SK-N-SH (cell line): ENCODE measurements at regions not wholly inside any gene's neighbourhood (a gene's known extent, or its start where the extent isn't known, plus 50 kb on each side); places are given as distances from the start of the nearest gene placed in this dataset.

Experiments used
- CTCF ChIA-PET: fragments of 300-600, 350-600 bp; formaldehyde crosslinking; extraction: SDS; loops from one replicate; lab custom pipeline; 2021; lab: Yijun Ruan, JAX
- POLR2A ChIA-PET: fragments of 350-600 bp; sonication (Branson Sonifier 250); formaldehyde crosslinking; extraction: SDS; loops from one replicate; lab custom pipeline; 2020; ENCODE audit warnings: antibody characterized with exemption, inconsistent platforms; lab: Yijun Ruan, JAX
- DNase-seq: peaks from one replicate; pipeline ENCODE4 v3.0.0; 2012
- H2AFZ ChIP-seq: fragments of 200-600 bp; sonication (generic); 2 replicates; pipeline ENCODE4 v1.8.1; 2016; ENCODE audit warnings: antibody characterized with exemption, mild to moderate bottlenecking, low read depth
- H3F3A ChIP-seq: fragments of 200-600 bp; sonication (generic); replicated peaks from 2 replicates; pipeline ENCODE3; 2016; ENCODE audit warnings: antibody characterized with exemption, mild to moderate bottlenecking; ENCODE audit not compliant: insufficient read depth
- H3K27ac ChIP-seq, 2 experiments: fragments of 200-500 bp in 1 of 2; fragments of 200-600 bp in 1 of 2; sonication (Bioruptor generic) in 1 of 2; sonication (generic), shearing (Covaris generic) in 1 of 2; 2 replicates each; pipeline versions ENCODE4 v1.5.1 to v1.6.1; 2014 to 2016; ENCODE audit warnings: low read depth in 2 of 2, inconsistent platforms in 1 of 2, low read length in 1 of 2, mild to moderate bottlenecking in 1 of 2, mixed read lengths in 1 of 2
- H3K27me3 ChIP-seq: fragments of 200-600 bp; sonication (generic), shearing (Covaris generic); 2 replicates; pipeline ENCODE4 v1.6.1; 2016; ENCODE audit warnings: mixed run types; ENCODE audit not compliant: insufficient read depth
- H3K36me3 ChIP-seq, 2 experiments: fragments of 200-500 bp in 1 of 2; fragments of 200-600 bp in 1 of 2; sonication (Bioruptor generic) in 1 of 2; sonication (generic) in 1 of 2; replicated peaks in 1 of 2; 2 replicates each; pipeline versions ENCODE3 to v1.5.1; 2014 to 2016; ENCODE audit warnings: low read length in 1 of 2, mild to moderate bottlenecking in 1 of 2; ENCODE audit not compliant: insufficient read depth in 2 of 2, control insufficient read depth in 1 of 2
- H3K4me1 ChIP-seq, 2 experiments: fragments of 200-500 bp in 1 of 2; fragments of 200-600 bp in 1 of 2; sonication (Bioruptor generic) in 1 of 2; sonication (generic), shearing (Covaris generic) in 1 of 2; 2 replicates each; pipeline versions ENCODE4 v1.5.1 to v1.6.1; 2014 to 2016; ENCODE audit warnings: low read depth in 1 of 2, low read length in 1 of 2, mixed run types in 1 of 2; ENCODE audit not compliant: insufficient read depth in 2 of 2, control insufficient read depth in 1 of 2
- H3K4me2 ChIP-seq: fragments of 200-600 bp; sonication (generic), shearing (Covaris generic); 2 replicates; pipeline ENCODE4 v1.6.1; 2017; ENCODE audit warnings: mixed run types
- H3K4me3 ChIP-seq, 2 experiments: fragments of 200-500 bp in 1 of 2; fragments of 200-600 bp in 1 of 2; sonication (Bioruptor generic) in 1 of 2; sonication (generic), shearing (Covaris generic) in 1 of 2; 2 replicates each; pipeline versions ENCODE4 v1.5.1 to v1.8.1; 2014 to 2016; ENCODE audit warnings: low read depth in 2 of 2, inconsistent platforms in 1 of 2, low read length in 1 of 2, mild to moderate bottlenecking in 1 of 2, mixed read lengths in 1 of 2, moderate library complexity in 1 of 2
- H3K79me2 ChIP-seq: fragments of 200-600 bp; sonication (generic); 2 replicates; pipeline ENCODE4 v1.8.1; 2017; ENCODE audit warnings: mild to moderate bottlenecking; ENCODE audit not compliant: insufficient read depth
- H3K9ac ChIP-seq: fragments of 200-600 bp; sonication (generic); 2 replicates; pipeline ENCODE4 v1.6.1; 2017; ENCODE audit warnings: mixed run types
- H3K9me2 ChIP-seq: fragments of 200-600 bp; sonication (generic); 2 replicates; pipeline ENCODE4 v1.6.1; 2017; ENCODE audit warnings: mixed run types
- H3K9me3 ChIP-seq: fragments of 200-600 bp; sonication (generic); 2 replicates; pipeline ENCODE4 v1.6.1; 2017; ENCODE audit warnings: mixed run types, mild to moderate bottlenecking, moderate library complexity
- H4K20me1 ChIP-seq: fragments of 200-600 bp; sonication (generic); 2 replicates; pipeline ENCODE4 v1.6.1; 2017; ENCODE audit warnings: mild to moderate bottlenecking, mixed run types; ENCODE audit not compliant: insufficient read depth
- CHD2 ChIP-seq: fragments of 150-350 bp; IDR thresholded peaks from 2 replicates; pipeline ENCODE4 v1.6.1; 2018; ENCODE audit warnings: low read length; ENCODE audit not compliant: partially characterized antibody
- ELF1 ChIP-seq: IDR thresholded peaks from 2 replicates; pipeline ENCODE4 v1.4.0; 2012
- FOXM1 ChIP-seq: IDR thresholded peaks from 2 replicates; pipeline ENCODE4 v1.4.0; 2012; ENCODE audit warnings: low read depth, mild to moderate bottlenecking
- GATA2 ChIP-seq: sonication (generic); formaldehyde crosslinking; IDR thresholded peaks from 2 replicates; pipeline ENCODE4 v1.5.0; 2020; ENCODE audit warnings: mild to moderate bottlenecking, missing genetic modification reagents
- MEF2A ChIP-seq: IDR thresholded peaks from 2 replicates; pipeline ENCODE4 v1.4.0; 2012; ENCODE audit warnings: low read depth, borderline replicate concordance
- MXI1 ChIP-seq: IDR thresholded peaks from 2 replicates; pipeline ENCODE4 v1.6.1; 2012; ENCODE audit warnings: mild to moderate bottlenecking, low read depth, low read length, improper control_type of control experiment
- NFIC ChIP-seq: IDR thresholded peaks from 2 replicates; pipeline ENCODE4 v1.4.0; 2012; ENCODE audit warnings: borderline replicate concordance
- NRF1 ChIP-seq: IDR thresholded peaks from 2 replicates; pipeline ENCODE4 v1.6.1; 2012; ENCODE audit warnings: low read depth, mild to moderate bottlenecking, low read length
- PBX3 ChIP-seq: IDR thresholded peaks from 2 replicates; pipeline ENCODE4; 2012
- RCOR1 ChIP-seq: fragments of 150-350 bp; IDR thresholded peaks from 2 replicates; pipeline ENCODE4 v1.6.1; 2017; ENCODE audit warnings: antibody characterized with exemption, low read length
- SMC3 ChIP-seq: IDR thresholded peaks from 2 replicates; pipeline ENCODE4 v1.6.1; 2012; ENCODE audit warnings: low read depth, low read length, improper control_type of control experiment
- TCF12 ChIP-seq: IDR thresholded peaks from 2 replicates; pipeline ENCODE4 v1.4.0; 2012
- TEAD4 ChIP-seq: IDR thresholded peaks from 2 replicates; pipeline ENCODE4 v1.4.0; 2012; ENCODE audit warnings: mild to moderate bottlenecking, borderline replicate concordance; ENCODE audit not compliant: insufficient read depth
- whole genome bisulfite sequencing: methylation state at CpG from one replicate; pipeline ENCODE4 v1.1.6; 2017; ENCODE audit warnings: low lambda C conversion rate; 5-methylcytosine and 5-hydroxymethylcytosine counted together
- TF ChIP-seq, protein P1 (sequence below): fragments of 200-600 bp; sonication (generic); IDR thresholded peaks from 2 replicates; pipeline ENCODE4 v1.6.1; 2017; ENCODE audit warnings: antibody characterized with exemption, mild to moderate bottlenecking, moderate library complexity
- TF ChIP-seq, protein P2 (sequence below): IDR thresholded peaks from 2 replicates; pipeline ENCODE4 v1.4.0; 2012; ENCODE audit warnings: low read depth
- TF ChIP-seq, protein P3 (sequence below): fragments of 150-350 bp; IDR thresholded peaks from 2 replicates; pipeline ENCODE4 v1.6.1; 2017; ENCODE audit warnings: antibody characterized with exemption, low read length, low read depth, borderline replicate concordance

DNA sequence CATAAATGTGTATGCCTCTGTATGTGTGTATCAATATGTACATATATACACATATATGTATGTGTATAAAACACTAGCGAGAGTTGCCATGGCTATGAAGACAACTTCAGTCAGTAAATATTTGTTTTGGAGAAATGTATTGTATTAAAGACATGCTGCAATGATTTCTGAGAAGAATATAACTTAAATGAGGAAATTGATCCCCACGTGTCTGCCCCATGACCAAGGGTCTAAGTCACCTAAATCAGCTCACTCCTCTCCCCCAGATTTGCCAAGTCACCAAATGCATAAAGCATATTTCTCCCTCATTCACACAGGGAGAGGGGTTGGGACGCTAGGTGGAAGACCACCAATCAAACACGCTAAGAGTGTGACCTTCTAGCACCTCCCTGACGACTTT lies 58.3 kb upstream of the LYST start:
- no peaks in the 10 kb centered on the region for H3K36me3 ChIP-seq
- H3K4me1 ChIP-seq, result peaks cover 19% of the 10 kb centered on the region in 2 experiments
- H3K79me2 ChIP-seq, result no peaks in the 10 kb centered on the region
- no peaks in the 10 kb centered on the region for H3K9me3 ChIP-seq
- H3K27me3 ChIP-seq, result no peaks in the 10 kb centered on the region
- no peaks in the 10 kb centered on the region for H3K9me2 ChIP-seq
- no peaks in the 10 kb centered on the region for H3F3A ChIP-seq
- no peak overlapping the region for H3K9ac ChIP-seq
- ChIA-PET POLR2A (no interaction called here), CTCF (interaction anchor here (1.0 to 1.4 kb wide), 3 partner anchors 9 to 59 kb away, joined by 3 to 6 read pairs (median 3); partner anchors contain the start of gene LYST)
- H3K4me2 ChIP-seq, result no peak overlapping the region
- no peak overlapping the region for H3K27ac ChIP-seq
- WGBS, result 89% methylated on average over 5 of the region's 5 CpGs
- H3K4me3 ChIP-seq, result no peak overlapping the region
- no peak overlapping the region for H2AFZ ChIP-seq
- H4K20me1 ChIP-seq, result no peaks in the 10 kb centered on the region
- TF ChIP-seq PBX3 (no peak), TCF12 (no peak), NRF1 (no peak), CHD2 (no peak), GATA2 (CRISPR knock-in tag) (no peak), FOXM1 (no peak), MXI1 (no peak), TEAD4 (no peak), NFIC (no peak), RCOR1 (no peak), SMC3 (no peak), MEF2A (no peak), ELF1 (no peak)
- TF ChIP-seq, protein P1, sequence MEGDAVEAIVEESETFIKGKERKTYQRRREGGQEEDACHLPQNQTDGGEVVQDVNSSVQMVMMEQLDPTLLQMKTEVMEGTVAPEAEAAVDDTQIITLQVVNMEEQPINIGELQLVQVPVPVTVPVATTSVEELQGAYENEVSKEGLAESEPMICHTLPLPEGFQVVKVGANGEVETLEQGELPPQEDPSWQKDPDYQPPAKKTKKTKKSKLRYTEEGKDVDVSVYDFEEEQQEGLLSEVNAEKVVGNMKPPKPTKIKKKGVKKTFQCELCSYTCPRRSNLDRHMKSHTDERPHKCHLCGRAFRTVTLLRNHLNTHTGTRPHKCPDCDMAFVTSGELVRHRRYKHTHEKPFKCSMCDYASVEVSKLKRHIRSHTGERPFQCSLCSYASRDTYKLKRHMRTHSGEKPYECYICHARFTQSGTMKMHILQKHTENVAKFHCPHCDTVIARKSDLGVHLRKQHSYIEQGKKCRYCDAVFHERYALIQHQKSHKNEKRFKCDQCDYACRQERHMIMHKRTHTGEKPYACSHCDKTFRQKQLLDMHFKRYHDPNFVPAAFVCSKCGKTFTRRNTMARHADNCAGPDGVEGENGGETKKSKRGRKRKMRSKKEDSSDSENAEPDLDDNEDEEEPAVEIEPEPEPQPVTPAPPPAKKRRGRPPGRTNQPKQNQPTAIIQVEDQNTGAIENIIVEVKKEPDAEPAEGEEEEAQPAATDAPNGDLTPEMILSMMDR, result no peak
- TF ChIP-seq, protein P2, sequence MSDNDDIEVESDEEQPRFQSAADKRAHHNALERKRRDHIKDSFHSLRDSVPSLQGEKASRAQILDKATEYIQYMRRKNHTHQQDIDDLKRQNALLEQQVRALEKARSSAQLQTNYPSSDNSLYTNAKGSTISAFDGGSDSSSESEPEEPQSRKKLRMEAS, result no peak
- TF ChIP-seq, protein P3, sequence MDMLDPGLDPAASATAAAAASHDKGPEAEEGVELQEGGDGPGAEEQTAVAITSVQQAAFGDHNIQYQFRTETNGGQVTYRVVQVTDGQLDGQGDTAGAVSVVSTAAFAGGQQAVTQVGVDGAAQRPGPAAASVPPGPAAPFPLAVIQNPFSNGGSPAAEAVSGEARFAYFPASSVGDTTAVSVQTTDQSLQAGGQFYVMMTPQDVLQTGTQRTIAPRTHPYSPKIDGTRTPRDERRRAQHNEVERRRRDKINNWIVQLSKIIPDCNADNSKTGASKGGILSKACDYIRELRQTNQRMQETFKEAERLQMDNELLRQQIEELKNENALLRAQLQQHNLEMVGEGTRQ, result no peak
- no peak for DNase-seq
